LNCAP (cell line): ENCODE measurements at regions not wholly inside any gene's neighbourhood (a gene's known extent, or its start where the extent isn't known, plus 50 kb on each side); places are given as distances from the start of the nearest gene placed in this dataset.

Source experiments
- CTCF ChIP-seq: fragments of 450-650 bp; IDR thresholded peaks from 2 replicates; pipeline ENCODE4 v1.5.1; 2017; ENCODE audit warnings: mild to moderate bottlenecking

DNA sequence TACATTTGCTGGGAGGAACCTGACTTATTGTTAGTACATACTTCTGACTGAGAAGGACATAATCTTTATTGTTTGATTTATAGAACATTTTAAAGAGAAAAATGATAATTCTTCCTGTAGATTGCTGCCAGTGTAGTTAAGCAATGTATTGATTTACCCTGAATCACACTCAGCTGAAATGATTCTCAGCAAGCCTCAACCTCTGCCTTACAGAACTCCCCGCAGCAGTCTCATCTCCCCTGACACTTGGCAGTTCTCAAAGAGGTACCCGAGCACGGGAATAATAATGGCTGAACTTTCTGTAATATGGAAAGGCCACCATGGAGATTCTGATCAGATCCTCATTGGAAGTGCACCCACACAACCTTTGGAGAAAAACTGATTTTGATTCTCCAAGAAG, 74.9 kb upstream of the RFX3 start:
- TF ChIP-seq CTCF, result no peak

- TF ChIP-seq CTCF, result no peak
These were observed 72.0 kb upstream of the RFX3 start for GRCh38 chr9:3597792-3598191.

DNA sequence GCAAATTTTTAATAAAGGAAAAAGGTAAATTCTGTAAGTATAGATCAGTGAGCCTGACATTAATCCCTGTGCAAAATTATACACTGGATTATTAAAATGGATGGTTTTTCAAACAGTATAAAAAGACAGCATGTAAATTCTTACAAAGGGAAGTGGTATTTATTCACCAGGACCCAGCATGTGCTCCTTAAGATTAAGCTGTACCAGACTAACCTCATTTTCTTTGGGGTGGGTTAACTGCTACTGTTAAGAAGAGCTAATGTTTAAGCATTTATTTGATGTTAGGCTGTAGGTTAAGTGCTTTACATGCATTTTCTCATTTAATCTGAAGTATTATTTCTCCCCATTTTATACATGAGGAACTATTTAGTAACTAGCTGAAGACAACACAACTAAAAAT, 60.3 kb upstream of the RFX3 start:
- no peak for TF ChIP-seq CTCF

- TF ChIP-seq CTCF, result no peak
These were observed 59.8 kb upstream of the RFX3 start for GRCh38 chr9:3585606-3586005.

DNA sequence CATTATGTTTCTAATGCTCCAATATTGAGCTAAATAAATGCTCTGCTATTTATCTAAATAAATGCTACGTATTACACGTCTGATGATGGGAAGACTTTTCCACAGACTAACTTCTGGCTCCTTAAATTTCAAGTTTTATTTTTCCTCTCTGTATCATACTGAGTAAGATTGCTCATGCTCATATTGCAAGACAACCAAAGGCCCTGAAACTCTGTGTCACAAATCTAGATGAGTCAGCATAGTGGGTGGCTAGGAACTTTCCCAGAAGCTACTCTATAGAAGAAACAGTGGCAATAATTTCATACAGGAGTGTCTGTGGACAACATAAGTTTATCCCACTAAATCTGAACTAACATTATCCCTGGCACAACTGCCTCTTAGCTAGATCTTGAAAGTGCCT, 53.0 kb upstream of the RFX3 start:
- no peak for TF ChIP-seq CTCF

GRCh38 chr9:3576328-3576727, 50.5 kb upstream of the RFX3 start:
- TF ChIP-seq CTCF, result no peak

- no peak for TF ChIP-seq CTCF
These were observed 50.0 kb upstream of the RFX3 start for GRCh38 chr9:3575821-3576220.
